ENCODE measurements at regions not wholly inside any gene's neighbourhood (a gene's known extent, or its start where the extent isn't known, plus 50 kb on each side); places are given as distances from the start of the nearest gene placed in this dataset.

- Histone ChIP-seq H3K4me3 (ENCODE audit: insufficient read depth, low read length) (no peak overlapping the region), H3K9me3 (ENCODE audit: low read depth, low read length) (no peaks in the 10 kb centered on the region), H3K27me3 (ENCODE audit: insufficient read depth, low read length) (no peaks in the 10 kb centered on the region), H3K36me3 (ENCODE audit: insufficient read depth, low read length) (no peaks in the 10 kb centered on the region), H3K4me2 (ENCODE audit: insufficient read depth, low read length) (no peak overlapping the region), H3K4me1 (ENCODE audit: insufficient read depth, low read length) (peaks cover 4% of the 10 kb centered on the region), H4K20me1 (ENCODE audit: insufficient read depth, low read length) (no peaks in the 10 kb centered on the region), H3K79me2 (ENCODE audit: insufficient read depth, low read length) (no peaks in the 10 kb centered on the region), H3K27ac (ENCODE audit: low read depth, low read length) (no peak overlapping the region), H2AFZ (ENCODE audit: low read length) (no peak overlapping the region)
- no peak for TF ChIP-seq CTCF (IDR thresholded peaks at IDR 0.05; ENCODE audit: extremely low read depth, low read depth, low read length)
- DNase-seq (ENCODE audit: insufficient read length, low spot score, missing footprints) = no peak
Observed at GRCh38 chr1:219534991-219535390, 77.9 kb downstream of the ZC3H11B start.

- Histone ChIP-seq H3K27me3 (ENCODE audit: insufficient read depth, low read length) (no peaks in the 10 kb centered on the region), H4K20me1 (ENCODE audit: insufficient read depth, low read length) (no peaks in the 10 kb centered on the region), H3K9me3 (ENCODE audit: low read depth, low read length) (no peaks in the 10 kb centered on the region), H2AFZ (ENCODE audit: low read length) (no peak overlapping the region), H3K79me2 (ENCODE audit: insufficient read depth, low read length) (no peaks in the 10 kb centered on the region), H3K4me3 (ENCODE audit: insufficient read depth, low read length) (no peak overlapping the region), H3K36me3 (ENCODE audit: insufficient read depth, low read length) (no peaks in the 10 kb centered on the region), H3K4me2 (ENCODE audit: insufficient read depth, low read length) (no peak overlapping the region), H3K4me1 (ENCODE audit: insufficient read depth, low read length) (peaks cover 4% of the 10 kb centered on the region), H3K27ac (ENCODE audit: low read depth, low read length) (no peak overlapping the region)
- DNase-seq (ENCODE audit: insufficient read length, low spot score, missing footprints) = peak; percentile 55
- no peak for TF ChIP-seq CTCF (IDR thresholded peaks at IDR 0.05; ENCODE audit: extremely low read depth, low read depth, low read length)
Observed at GRCh38 chr1:219533280-219533679, 79.6 kb downstream of the ZC3H11B start.

- no peak for DNase-seq (ENCODE audit: insufficient read length, low spot score, missing footprints)
Observed at GRCh38 chr1:219529116-219529515, 83.8 kb downstream of the ZC3H11B start.

GRCh38 chr1:219528633-219529032, 84.3 kb downstream of the ZC3H11B start:
- no peak for DNase-seq (ENCODE audit: insufficient read length, low spot score, missing footprints)
- Histone ChIP-seq H3K4me2 (ENCODE audit: insufficient read depth, low read length) (no peak overlapping the region), H3K27ac (ENCODE audit: low read depth, low read length) (no peak overlapping the region), H3K27me3 (ENCODE audit: insufficient read depth, low read length) (no peaks in the 10 kb centered on the region), H3K36me3 (ENCODE audit: insufficient read depth, low read length) (no peaks in the 10 kb centered on the region), H3K4me1 (ENCODE audit: insufficient read depth, low read length) (peaks cover 4% of the 10 kb centered on the region), H3K9me3 (ENCODE audit: low read depth, low read length) (no peaks in the 10 kb centered on the region), H3K79me2 (ENCODE audit: insufficient read depth, low read length) (no peaks in the 10 kb centered on the region), H2AFZ (ENCODE audit: low read length) (no peak overlapping the region), H4K20me1 (ENCODE audit: insufficient read depth, low read length) (no peaks in the 10 kb centered on the region), H3K4me3 (ENCODE audit: insufficient read depth, low read length) (no peak overlapping the region)
- TF ChIP-seq CTCF (IDR thresholded peaks at IDR 0.05; ENCODE audit: extremely low read depth, low read depth, low read length) = no peak

More at GRCh38 chr1:219529116-219529515, 83.8 kb downstream of the ZC3H11B start:
- Histone ChIP-seq H3K4me1 (ENCODE audit: insufficient read depth, low read length) (peaks cover 4% of the 10 kb centered on the region), H3K9me3 (ENCODE audit: low read depth, low read length) (no peaks in the 10 kb centered on the region), H3K36me3 (ENCODE audit: insufficient read depth, low read length) (no peaks in the 10 kb centered on the region), H3K27me3 (ENCODE audit: insufficient read depth, low read length) (no peaks in the 10 kb centered on the region), H4K20me1 (ENCODE audit: insufficient read depth, low read length) (no peaks in the 10 kb centered on the region), H3K27ac (ENCODE audit: low read depth, low read length) (no peak overlapping the region), H3K4me3 (ENCODE audit: insufficient read depth, low read length) (no peak overlapping the region), H3K4me2 (ENCODE audit: insufficient read depth, low read length) (no peak overlapping the region), H3K79me2 (ENCODE audit: insufficient read depth, low read length) (no peaks in the 10 kb centered on the region), H2AFZ (ENCODE audit: low read length) (no peak overlapping the region)
- TF ChIP-seq CTCF (IDR thresholded peaks at IDR 0.05; ENCODE audit: extremely low read depth, low read depth, low read length) = no peak
